ENCODE measurements at regions not wholly inside any gene's neighbourhood (a gene's known extent, or its start where the extent isn't known, plus 50 kb on each side); places are given as distances from the start of the nearest gene placed in this dataset.

- Histone ChIP-seq H3K27me3 (ENCODE audit: control insufficient read depth, insufficient read depth, low read length) (no peaks in the 10 kb centered on the region), H3K4me1 (ENCODE audit: control insufficient read depth, insufficient read depth, low read length) (no peaks in the 10 kb centered on the region), H3K4me3 (ENCODE audit: low read depth in 2 of 2, low read length in 2 of 2) (no peak overlapping the region), H3K36me3 (ENCODE audit: control insufficient read depth, insufficient read depth, low read length) (no peaks in the 10 kb centered on the region), H3K27ac (ENCODE audit: low read length) (no peak overlapping the region), H3K9me3 (ENCODE audit: control insufficient read depth, insufficient read depth, low read depth, low read length) (no peaks in the 10 kb centered on the region)
- no peak for DNase-seq (ENCODE audit: low read depth, low spot score)
- no TSS peak for BruUV-seq (replicated peaks)
- POLR2A ChIA-PET = no interaction called here
- TF ChIP-seq SIN3A (IDR thresholded peaks at IDR 0.05; ENCODE audit: borderline replicate concordance, insufficient read depth, low read depth, low read length) (no peak), TCF7L2 (IDR thresholded peaks at IDR 0.05; ENCODE audit: low read depth, low read length) (no peak), REST (IDR thresholded peaks at IDR 0.05; ENCODE audit: insufficient read depth in 1 of 2, low read depth in 2 of 2, low read length in 1 of 2) (no peak)
- in situ Hi-C loops (cut with HindIII; ENCODE audit: low pct_unique_long_range_greater_than_20kb, low sequenced_read_pairs) (no loop called here), intact Hi-C loops (cut with micrococcal nuclease; ENCODE audit: unreplicated experiment) (no loop called here)
- CTCF ChIA-PET = no interaction called here
- no peak for ATAC-seq
Measured at GRCh38 chr2:145017149-145017548, 497.2 kb upstream of the ZEB2 start.

GRCh38 chr2:145016711-145017110 is 496.8 kb upstream of the ZEB2 start:
- Histone ChIP-seq H3K4me1 (ENCODE audit: control insufficient read depth, insufficient read depth, low read length) (no peaks in the 10 kb centered on the region), H3K27me3 (ENCODE audit: control insufficient read depth, insufficient read depth, low read length) (no peaks in the 10 kb centered on the region), H3K9me3 (ENCODE audit: control insufficient read depth, insufficient read depth, low read depth, low read length) (no peaks in the 10 kb centered on the region), H3K27ac (ENCODE audit: low read length) (no peak overlapping the region), H3K36me3 (ENCODE audit: control insufficient read depth, insufficient read depth, low read length) (no peaks in the 10 kb centered on the region), H3K4me3 (ENCODE audit: low read depth in 2 of 2, low read length in 2 of 2) (no peak overlapping the region)
- no peak for DNase-seq (ENCODE audit: low read depth, low spot score)
- intact Hi-C loops (cut with micrococcal nuclease; ENCODE audit: unreplicated experiment) = no loop called here
- in situ Hi-C loops (cut with HindIII; ENCODE audit: low pct_unique_long_range_greater_than_20kb, low sequenced_read_pairs) = no loop called here
- ATAC-seq = no peak
- BruUV-seq (replicated peaks) = no TSS peak
- ChIA-PET POLR2A (no interaction called here), CTCF (no interaction called here)
- TF ChIP-seq TCF7L2 (IDR thresholded peaks at IDR 0.05; ENCODE audit: low read depth, low read length) (no peak), CTCF (IDR thresholded peaks at IDR 0.05) (no peak)

DNA sequence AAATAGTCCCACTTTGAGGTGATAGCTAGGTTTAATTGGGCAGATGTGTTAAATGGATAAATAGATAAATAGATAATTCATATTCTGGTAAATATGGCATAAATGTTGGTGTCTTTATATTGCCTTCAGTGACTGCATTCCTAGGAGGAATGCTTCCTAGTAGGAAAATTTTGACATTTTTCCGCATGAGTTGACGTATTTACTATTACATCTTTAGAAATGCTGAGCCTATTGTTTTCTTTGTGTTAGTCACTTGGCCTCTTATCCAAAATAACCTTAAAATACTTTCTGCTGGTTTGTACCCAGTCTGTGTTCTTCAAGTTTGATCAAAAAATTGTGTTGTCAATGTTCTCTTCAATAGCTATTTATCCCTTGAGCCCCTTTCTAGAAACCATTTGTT is 495.6 kb upstream of the ZEB2 start:
- TF ChIP-seq CTCF (IDR thresholded peaks at IDR 0.05) (no peak), POLR2AphosphoS5 (IDR thresholded peaks at IDR 0.05; ENCODE audit: low read depth, low read length) (no peak), REST (IDR thresholded peaks at IDR 0.05; ENCODE audit: insufficient read depth in 1 of 2, low read depth in 2 of 2, low read length in 1 of 2) (no peak), SIN3A (IDR thresholded peaks at IDR 0.05; ENCODE audit: borderline replicate concordance, insufficient read depth, low read depth, low read length) (no peak), TCF7L2 (IDR thresholded peaks at IDR 0.05; ENCODE audit: low read depth, low read length) (no peak)
- CTCF ChIA-PET = no interaction called here
- intact Hi-C loops (cut with micrococcal nuclease; ENCODE audit: unreplicated experiment) (no loop called here), in situ Hi-C loops (cut with HindIII; ENCODE audit: low pct_unique_long_range_greater_than_20kb, low sequenced_read_pairs) (no loop called here)
- no peaks in the 10 kb centered on the region for H3K36me3 ChIP-seq (ENCODE audit: control insufficient read depth, insufficient read depth, low read length)
- no peak overlapping the region for H3K27ac ChIP-seq (ENCODE audit: low read length)
- DNase-seq (ENCODE audit: low read depth, low spot score) = no peak
- H3K9me3 ChIP-seq (ENCODE audit: control insufficient read depth, insufficient read depth, low read depth, low read length) = no peaks in the 10 kb centered on the region
- POLR2A ChIA-PET = no interaction called here
- H3K4me3 ChIP-seq (ENCODE audit: low read depth in 2 of 2, low read length in 2 of 2) = no peak overlapping the region
- H3K27me3 ChIP-seq (ENCODE audit: control insufficient read depth, insufficient read depth, low read length) = no peaks in the 10 kb centered on the region
- no TSS peak for BruUV-seq (replicated peaks)
- H3K4me1 ChIP-seq (ENCODE audit: control insufficient read depth, insufficient read depth, low read length) = no peaks in the 10 kb centered on the region
- no peak for ATAC-seq
